ENCODE measurements at regions not wholly inside any gene's neighbourhood (a gene's known extent, or its start where the extent isn't known, plus 50 kb on each side); places are given as distances from the start of the nearest gene placed in this dataset.

- no peak for DNase-seq
These were observed 205.9 kb upstream of the RGMA start for GRCh38 chr15:93294896-93295295.

- no peak for DNase-seq
These were observed 205.1 kb upstream of the RGMA start for GRCh38 chr15:93294066-93294465.

- no peak for DNase-seq
These were observed 202.4 kb upstream of the RGMA start for GRCh38 chr15:93291380-93291779.

GRCh38 chr15:93290618-93290946, 201.6 kb upstream of the RGMA start:
- DNase-seq = no peak

GRCh38 chr15:93289941-93290617, 201.1 kb upstream of the RGMA start:
- no peak for DNase-seq

- DNase-seq = no peak
These were observed 199.8 kb upstream of the RGMA start for GRCh38 chr15:93288728-93289294.

- no peak for DNase-seq
These were observed 197.4 kb upstream of the RGMA start for GRCh38 chr15:93286446-93286845.

GRCh38 chr15:93283854-93284253, 194.8 kb upstream of the RGMA start:
- DNase-seq = no peak

GRCh38 chr15:93282808-93283207, 193.8 kb upstream of the RGMA start:
- DNase-seq = no peak

GRCh38 chr15:93278783-93279182, 189.8 kb upstream of the RGMA start:
- DNase-seq = no peak

- no peak for DNase-seq
These were observed 189.0 kb upstream of the RGMA start for GRCh38 chr15:93278006-93278405.

- DNase-seq = no peak
These were observed 185.2 kb upstream of the RGMA start for GRCh38 chr15:93274257-93274656.

- DNase-seq = no peak
These were observed 182.9 kb upstream of the RGMA start for GRCh38 chr15:93271871-93272270.

- DNase-seq = no peak
These were observed 182.0 kb upstream of the RGMA start for GRCh38 chr15:93270937-93271467.

- no peak for DNase-seq
These were observed 179.1 kb upstream of the RGMA start for GRCh38 chr15:93268066-93268465.

- no peak for DNase-seq
These were observed 177.3 kb upstream of the RGMA start for GRCh38 chr15:93266291-93266690.

- DNase-seq = no peak
These were observed 176.1 kb upstream of the RGMA start for GRCh38 chr15:93265111-93265556.

GRCh38 chr15:93261845-93262244, 172.8 kb upstream of the RGMA start:
- DNase-seq = no peak

GRCh38 chr15:93257920-93258319, 168.9 kb upstream of the RGMA start:
- DNase-seq = no peak

GRCh38 chr15:93253681-93254080, 164.7 kb upstream of the RGMA start:
- no peak for DNase-seq

- DNase-seq = no peak
These were observed 163.8 kb upstream of the RGMA start for GRCh38 chr15:93252780-93253179.

- no peak for DNase-seq
These were observed 161.9 kb upstream of the RGMA start for GRCh38 chr15:93250950-93251349.

GRCh38 chr15:93250209-93250608, 161.2 kb upstream of the RGMA start:
- DNase-seq = no peak

- DNase-seq = no peak
These were observed 160.6 kb upstream of the RGMA start for GRCh38 chr15:93249623-93250022.

All from stimulated activated CD4-positive, alpha-beta T cell treated with anti-CD3 and anti-CD28 coated beads, Interleukin-15, amount 100 ng/mL, for 24 hours (primary cell).